ENCODE measurements at regions not wholly inside any gene's neighbourhood (a gene's known extent, or its start where the extent isn't known, plus 50 kb on each side); places are given as distances from the start of the nearest gene placed in this dataset.

DNA sequence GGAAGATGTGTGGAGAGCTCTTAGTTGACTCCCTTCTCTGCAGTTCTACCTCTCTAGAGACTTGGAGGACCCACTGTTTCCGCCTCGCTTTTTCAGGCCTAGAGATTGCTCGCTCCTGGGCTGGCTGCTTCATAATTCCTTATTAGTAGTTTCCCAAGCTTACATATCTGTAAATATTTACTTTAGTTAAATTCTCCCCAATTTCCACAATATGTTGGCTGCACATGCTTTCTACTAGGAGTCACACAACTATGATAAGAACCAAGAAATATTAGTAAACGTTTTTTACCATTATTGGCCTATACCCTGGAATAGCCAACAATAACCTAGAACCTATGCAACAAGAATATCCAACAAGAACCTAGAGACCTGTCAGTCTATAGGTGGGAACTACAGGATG, 129.0 kb upstream of the RUNX1 start:
- H3K9me3 ChIP-seq = no peaks in the 10 kb centered on the region
- FAIRE-seq (no peak), ATAC-seq (no peak), DNase-seq (ENCODE audit: low read depth in 1 of 2, low spot score in 1 of 2) (no peak)
- H3K27ac ChIP-seq = no peak overlapping the region
- CTCF ChIA-PET = interaction anchor here (1.4 kb wide), 1 partner anchor 78 kb away, joined by 3 read pairs; no protein-coding TSS in a partner anchor
- no peak overlapping the region for H3K4me2 ChIP-seq
- 68% methylated on average over 4 of the region's 4 CpGs for WGBS (ENCODE audit: missing lambda C conversion rate)
- TF ChIP-seq MYC (IDR thresholded peaks at IDR 0.05; ENCODE audit: borderline replicate concordance, low read length) (no peak), ZNF302 (CRISPR knock-in tag; IDR thresholded peaks at IDR 0.05) (no peak), RFX5 (IDR thresholded peaks at IDR 0.05) (no peak), HDAC2 (IDR thresholded peaks at IDR 0.05) (no peak), RCOR1 (IDR thresholded peaks at IDR 0.05; ENCODE audit: low read depth, low read length) (no peak), EP300 (IDR thresholded peaks at IDR 0.05) (no peak), SMC3 (IDR thresholded peaks at IDR 0.05) (no peak), NFE2L2 (conservative IDR thresholded peaks at IDR 0.05; ENCODE audit: low read length) (no peak), TP53 (CRISPR knock-in tag; IDR thresholded peaks at IDR 0.05) (no peak), ESRRA (IDR thresholded peaks at IDR 0.05; ENCODE audit: borderline replicate concordance, low read length) (no peak), JUN (IDR thresholded peaks at IDR 0.05) (no peak), EHF (CRISPR knock-in tag; IDR thresholded peaks at IDR 0.05) (no peak), HEYL (CRISPR knock-in tag; IDR thresholded peaks at IDR 0.05) (no peak), ZC3H11A (IDR thresholded peaks at IDR 0.05) (no peak), GATA3 (IDR thresholded peaks at IDR 0.05; ENCODE audit: borderline replicate concordance) (no peak), FOSB (CRISPR knock-in tag; IDR thresholded peaks at IDR 0.05) (no peak)
- TF ChIP-seq, protein P1, sequence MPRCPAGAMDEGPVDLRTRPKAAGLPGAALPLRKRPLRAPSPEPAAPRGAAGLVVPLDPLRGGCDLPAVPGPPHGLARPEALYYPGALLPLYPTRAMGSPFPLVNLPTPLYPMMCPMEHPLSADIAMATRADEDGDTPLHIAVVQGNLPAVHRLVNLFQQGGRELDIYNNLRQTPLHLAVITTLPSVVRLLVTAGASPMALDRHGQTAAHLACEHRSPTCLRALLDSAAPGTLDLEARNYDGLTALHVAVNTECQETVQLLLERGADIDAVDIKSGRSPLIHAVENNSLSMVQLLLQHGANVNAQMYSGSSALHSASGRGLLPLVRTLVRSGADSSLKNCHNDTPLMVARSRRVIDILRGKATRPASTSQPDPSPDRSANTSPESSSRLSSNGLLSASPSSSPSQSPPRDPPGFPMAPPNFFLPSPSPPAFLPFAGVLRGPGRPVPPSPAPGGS (IDR thresholded peaks at IDR 0.05) = no peak
- TF ChIP-seq, protein P2, sequence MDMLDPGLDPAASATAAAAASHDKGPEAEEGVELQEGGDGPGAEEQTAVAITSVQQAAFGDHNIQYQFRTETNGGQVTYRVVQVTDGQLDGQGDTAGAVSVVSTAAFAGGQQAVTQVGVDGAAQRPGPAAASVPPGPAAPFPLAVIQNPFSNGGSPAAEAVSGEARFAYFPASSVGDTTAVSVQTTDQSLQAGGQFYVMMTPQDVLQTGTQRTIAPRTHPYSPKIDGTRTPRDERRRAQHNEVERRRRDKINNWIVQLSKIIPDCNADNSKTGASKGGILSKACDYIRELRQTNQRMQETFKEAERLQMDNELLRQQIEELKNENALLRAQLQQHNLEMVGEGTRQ (IDR thresholded peaks at IDR 0.05) = no peak
- POLR2A ChIA-PET = no interaction called here
- H3K4me1 ChIP-seq = no peaks in the 10 kb centered on the region
- H3K4me3 ChIP-seq = no peak overlapping the region

DNA sequence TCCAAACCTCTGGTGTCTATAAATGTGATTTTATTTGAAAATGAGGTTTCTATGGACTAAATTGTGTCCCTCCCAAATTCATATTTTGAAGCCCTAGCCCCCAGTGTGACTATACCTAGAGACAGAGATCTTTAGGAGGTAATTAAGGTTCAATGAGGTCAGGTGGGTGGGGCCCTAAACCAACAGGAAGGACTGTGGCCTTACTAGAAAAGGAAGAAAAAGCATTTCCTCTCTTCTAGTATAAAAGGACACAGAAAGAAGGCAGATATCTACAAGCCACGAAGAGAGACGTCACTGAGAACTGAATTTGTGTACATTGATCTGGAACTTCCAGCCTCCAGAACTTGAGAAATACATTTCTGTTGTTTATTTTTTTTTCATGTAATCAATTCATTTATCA, 123.1 kb upstream of the RUNX1 start:
- Histone ChIP-seq H3K4me3 (no peak overlapping the region), H3K4me2 (no peak overlapping the region), H3K9me3 (no peaks in the 10 kb centered on the region), H3K27ac (no peak overlapping the region), H3K4me1 (no peaks in the 10 kb centered on the region)
- no peak for ATAC-seq
- TF ChIP-seq, protein P1 (IDR thresholded peaks at IDR 0.05) = no peak
- TF ChIP-seq, protein P3, sequence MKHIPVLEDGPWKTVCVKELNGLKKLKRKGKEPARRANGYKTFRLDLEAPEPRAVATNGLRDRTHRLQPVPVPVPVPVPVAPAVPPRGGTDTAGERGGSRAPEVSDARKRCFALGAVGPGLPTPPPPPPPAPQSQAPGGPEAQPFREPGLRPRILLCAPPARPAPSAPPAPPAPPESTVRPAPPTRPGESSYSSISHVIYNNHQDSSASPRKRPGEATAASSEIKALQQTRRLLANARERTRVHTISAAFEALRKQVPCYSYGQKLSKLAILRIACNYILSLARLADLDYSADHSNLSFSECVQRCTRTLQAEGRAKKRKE (CRISPR knock-in tag; IDR thresholded peaks at IDR 0.05; ENCODE audit: low read depth) = no peak
- TF ChIP-seq ESRRA (IDR thresholded peaks at IDR 0.05; ENCODE audit: borderline replicate concordance, low read length) = no peak
- TF ChIP-seq CBX2 (IDR thresholded peaks at IDR 0.05; ENCODE audit: borderline replicate concordance, low read depth) = no peak
- TF ChIP-seq HOXB5 (CRISPR knock-in tag; IDR thresholded peaks at IDR 0.05) = no peak
- no peak for TF ChIP-seq HDAC2 (IDR thresholded peaks at IDR 0.05)
- DNase-seq (ENCODE audit: low read depth in 1 of 2, low spot score in 1 of 2) = no peak
- POLR2A ChIA-PET = no interaction called here
- CTCF ChIA-PET = interaction anchor here (1.0 kb wide), 1 partner anchor 12 kb away, joined by 3 read pairs; no protein-coding TSS in a partner anchor
- no peak for FAIRE-seq
- 75% methylated on average over 2 of the region's 2 CpGs for WGBS (ENCODE audit: missing lambda C conversion rate)

DNA sequence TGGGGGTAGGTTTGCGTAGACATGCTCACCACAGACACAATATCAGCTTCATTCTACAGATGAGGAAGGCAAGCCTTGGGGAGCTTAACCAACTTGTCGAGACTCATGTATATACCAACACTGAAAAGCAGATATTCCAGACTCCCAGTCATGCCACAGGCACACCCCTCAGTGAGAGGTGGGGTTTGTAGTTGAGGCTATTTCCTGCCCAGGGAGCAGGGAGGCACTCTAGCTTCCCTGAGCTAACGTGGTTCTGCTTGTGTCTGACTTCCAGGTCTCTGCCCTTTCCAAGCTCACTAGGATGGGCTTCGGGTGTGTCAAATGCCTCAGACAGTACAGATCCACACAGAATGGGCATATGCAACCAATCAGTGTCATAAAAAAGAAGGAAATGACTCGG, 122.3 kb upstream of the RUNX1 start:
- Histone ChIP-seq H3K27ac (no peak overlapping the region), H3K4me2 (no peak overlapping the region), H3K4me1 (no peaks in the 10 kb centered on the region), H3K4me3 (no peak overlapping the region), H3K9me3 (no peaks in the 10 kb centered on the region)
- WGBS (ENCODE audit: missing lambda C conversion rate) = 29% methylated on average over 5 of the region's 5 CpGs
- CTCF ChIA-PET = interaction anchor here (1.0 kb wide), 1 partner anchor 11 kb away, joined by 3 read pairs; no protein-coding TSS in a partner anchor
- ATAC-seq (no peak), FAIRE-seq (no peak), DNase-seq (ENCODE audit: low read depth in 1 of 2, low spot score in 1 of 2) (no peak)
- POLR2A ChIA-PET = no interaction called here
- TF ChIP-seq, protein P4, sequence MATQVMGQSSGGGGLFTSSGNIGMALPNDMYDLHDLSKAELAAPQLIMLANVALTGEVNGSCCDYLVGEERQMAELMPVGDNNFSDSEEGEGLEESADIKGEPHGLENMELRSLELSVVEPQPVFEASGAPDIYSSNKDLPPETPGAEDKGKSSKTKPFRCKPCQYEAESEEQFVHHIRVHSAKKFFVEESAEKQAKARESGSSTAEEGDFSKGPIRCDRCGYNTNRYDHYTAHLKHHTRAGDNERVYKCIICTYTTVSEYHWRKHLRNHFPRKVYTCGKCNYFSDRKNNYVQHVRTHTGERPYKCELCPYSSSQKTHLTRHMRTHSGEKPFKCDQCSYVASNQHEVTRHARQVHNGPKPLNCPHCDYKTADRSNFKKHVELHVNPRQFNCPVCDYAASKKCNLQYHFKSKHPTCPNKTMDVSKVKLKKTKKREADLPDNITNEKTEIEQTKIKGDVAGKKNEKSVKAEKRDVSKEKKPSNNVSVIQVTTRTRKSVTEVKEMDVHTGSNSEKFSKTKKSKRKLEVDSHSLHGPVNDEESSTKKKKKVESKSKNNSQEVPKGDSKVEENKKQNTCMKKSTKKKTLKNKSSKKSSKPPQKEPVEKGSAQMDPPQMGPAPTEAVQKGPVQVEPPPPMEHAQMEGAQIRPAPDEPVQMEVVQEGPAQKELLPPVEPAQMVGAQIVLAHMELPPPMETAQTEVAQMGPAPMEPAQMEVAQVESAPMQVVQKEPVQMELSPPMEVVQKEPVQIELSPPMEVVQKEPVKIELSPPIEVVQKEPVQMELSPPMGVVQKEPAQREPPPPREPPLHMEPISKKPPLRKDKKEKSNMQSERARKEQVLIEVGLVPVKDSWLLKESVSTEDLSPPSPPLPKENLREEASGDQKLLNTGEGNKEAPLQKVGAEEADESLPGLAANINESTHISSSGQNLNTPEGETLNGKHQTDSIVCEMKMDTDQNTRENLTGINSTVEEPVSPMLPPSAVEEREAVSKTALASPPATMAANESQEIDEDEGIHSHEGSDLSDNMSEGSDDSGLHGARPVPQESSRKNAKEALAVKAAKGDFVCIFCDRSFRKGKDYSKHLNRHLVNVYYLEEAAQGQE (IDR thresholded peaks at IDR 0.05) = no peak
- TF ChIP-seq, protein P5, sequence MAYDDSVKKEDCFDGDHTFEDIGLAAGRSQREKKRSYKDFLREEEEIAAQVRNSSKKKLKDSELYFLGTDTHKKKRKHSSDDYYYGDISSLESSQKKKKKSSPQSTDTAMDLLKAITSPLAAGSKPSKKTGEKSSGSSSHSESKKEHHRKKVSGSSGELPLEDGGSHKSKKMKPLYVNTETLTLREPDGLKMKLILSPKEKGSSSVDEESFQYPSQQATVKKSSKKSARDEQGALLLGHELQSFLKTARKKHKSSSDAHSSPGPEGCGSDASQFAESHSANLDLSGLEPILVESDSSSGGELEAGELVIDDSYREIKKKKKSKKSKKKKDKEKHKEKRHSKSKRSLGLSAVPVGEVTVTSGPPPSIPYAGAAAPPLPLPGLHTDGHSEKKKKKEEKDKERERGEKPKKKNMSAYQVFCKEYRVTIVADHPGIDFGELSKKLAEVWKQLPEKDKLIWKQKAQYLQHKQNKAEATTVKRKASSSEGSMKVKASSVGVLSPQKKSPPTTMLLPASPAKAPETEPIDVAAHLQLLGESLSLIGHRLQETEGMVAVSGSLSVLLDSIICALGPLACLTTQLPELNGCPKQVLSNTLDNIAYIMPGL (CRISPR knock-in tag; IDR thresholded peaks at IDR 0.05; ENCODE audit: borderline replicate concordance) = no peak
- TF ChIP-seq ZSCAN20 (CRISPR knock-in tag; IDR thresholded peaks at IDR 0.05) (no peak), TP53 (CRISPR knock-in tag; IDR thresholded peaks at IDR 0.05) (no peak), CBX2 (IDR thresholded peaks at IDR 0.05; ENCODE audit: borderline replicate concordance, low read depth) (no peak), KDM5A (IDR thresholded peaks at IDR 0.05) (no peak)

Measured in A549 (cell line).